GM18505 (cell line): ENCODE measurements at regions not wholly inside any gene's neighbourhood (a gene's known extent, or its start where the extent isn't known, plus 50 kb on each side); places are given as distances from the start of the nearest gene placed in this dataset.

ENCODE experiments used
- ATAC-seq: cut with Tn5 transposase; IDR thresholded peaks from one replicate; pipeline ENCODE4 v1.9.1; 2021; ENCODE audit not compliant: unreplicated experiment
- POLR2A ChIP-seq: IDR thresholded peaks from 4 replicates; pipeline ENCODE4 v1.6.1; 2011; ENCODE audit warnings: borderline replicate concordance; ENCODE audit not compliant: insufficient read depth, insufficient read length; ENCODE audit errors: extremely low read depth

DNA sequence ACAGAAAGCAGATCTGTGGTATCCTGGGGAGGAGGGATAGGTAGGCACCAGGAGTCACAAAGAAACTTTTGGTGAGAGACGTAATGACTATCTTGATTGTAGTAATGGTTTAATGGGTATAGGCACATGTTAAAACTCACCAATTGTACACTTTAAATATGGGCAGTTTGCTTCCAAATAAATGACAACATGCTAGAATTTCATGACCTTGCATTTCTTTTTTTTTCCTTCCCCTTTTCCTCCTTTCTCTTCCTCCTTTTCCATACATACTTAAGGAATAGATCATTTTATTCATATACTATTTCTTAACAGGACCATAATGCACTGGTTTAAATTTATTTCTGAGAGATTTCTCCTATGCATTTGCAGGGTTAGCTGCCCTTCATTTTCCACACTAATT, 341.8 kb downstream of the TMEM182 start:
- TF ChIP-seq POLR2A = no peak
- no peak for ATAC-seq

DNA sequence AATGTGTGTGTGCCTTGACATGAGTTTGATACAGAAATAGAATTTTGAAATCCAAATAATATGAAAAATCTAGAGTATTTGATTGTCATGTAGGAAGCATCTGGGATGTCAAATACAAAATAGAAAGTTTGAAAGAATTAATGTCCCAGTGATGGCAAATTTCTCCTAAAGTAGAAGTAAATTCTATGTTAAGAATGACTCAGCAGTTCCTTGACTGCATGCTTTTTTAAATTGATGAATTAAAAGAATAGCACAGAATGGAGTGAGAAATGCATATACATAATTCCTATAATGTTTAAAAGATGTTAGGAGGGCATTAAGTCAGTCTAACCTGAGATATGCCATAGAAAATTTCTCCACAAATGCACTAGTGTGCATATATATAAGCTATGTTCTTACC, 357.5 kb downstream of the TMEM182 start:
- no peak for ATAC-seq
- no peak for TF ChIP-seq POLR2A

DNA sequence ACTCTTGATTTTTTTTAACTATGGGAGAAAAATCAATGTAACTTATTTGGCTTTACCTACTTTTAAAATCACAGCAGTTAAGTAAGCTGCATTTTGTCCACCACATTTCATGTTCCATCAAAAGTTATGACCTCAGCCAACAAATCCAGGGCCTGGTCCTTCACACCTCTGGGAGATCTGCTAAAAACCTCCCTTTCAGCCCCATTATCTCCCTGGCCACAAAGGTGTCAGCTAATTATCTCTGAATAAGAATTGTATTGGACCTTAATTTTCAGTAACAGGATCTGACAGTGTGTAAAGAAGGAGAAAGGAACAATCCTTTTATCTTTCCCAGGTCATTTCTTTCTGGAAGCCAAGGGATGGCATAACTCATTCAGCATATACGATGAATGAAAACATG, 359.3 kb downstream of the TMEM182 start:
- no peak for TF ChIP-seq POLR2A
- no peak for ATAC-seq

DNA sequence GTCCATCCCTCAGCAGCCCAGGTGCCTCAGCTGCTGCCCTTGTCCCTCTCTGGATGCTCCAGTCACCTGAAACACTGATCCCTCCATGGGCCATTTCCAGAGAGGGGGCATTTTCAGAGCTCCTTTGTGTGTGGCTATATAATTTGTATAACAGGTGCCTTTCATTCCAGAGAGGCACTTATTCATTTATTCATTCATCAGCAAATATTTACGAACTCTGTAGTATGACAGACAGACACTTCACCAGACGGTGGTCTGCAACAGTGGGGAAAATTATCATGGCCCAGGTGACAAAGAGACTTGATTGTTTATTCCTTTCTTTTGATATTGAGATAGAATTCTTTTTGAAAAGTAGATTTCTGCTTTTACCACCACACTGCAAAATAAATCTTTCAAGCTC, 361.7 kb downstream of the TMEM182 start:
- no peak for ATAC-seq
- no peak for TF ChIP-seq POLR2A

DNA sequence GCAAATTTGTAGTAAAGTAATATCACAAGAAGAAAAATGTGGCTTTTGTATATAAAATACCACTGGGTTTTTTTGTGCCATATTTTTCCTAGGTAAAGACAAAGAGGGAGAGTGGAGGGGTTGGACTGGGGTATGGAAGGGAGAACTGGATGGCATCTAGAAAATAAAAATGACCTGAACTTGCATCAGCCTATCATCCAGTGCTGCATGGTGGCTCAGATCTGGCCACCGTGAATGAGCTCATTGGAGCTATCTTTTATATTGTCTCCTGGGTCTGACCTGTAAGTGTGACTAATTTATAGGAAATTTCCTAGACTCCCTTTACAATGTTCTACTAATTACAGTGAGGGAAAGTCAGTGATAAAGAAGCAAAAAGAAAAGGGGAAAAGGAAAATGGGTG, 369.0 kb downstream of the TMEM182 start:
- no peak for ATAC-seq
- TF ChIP-seq POLR2A = no peak

DNA sequence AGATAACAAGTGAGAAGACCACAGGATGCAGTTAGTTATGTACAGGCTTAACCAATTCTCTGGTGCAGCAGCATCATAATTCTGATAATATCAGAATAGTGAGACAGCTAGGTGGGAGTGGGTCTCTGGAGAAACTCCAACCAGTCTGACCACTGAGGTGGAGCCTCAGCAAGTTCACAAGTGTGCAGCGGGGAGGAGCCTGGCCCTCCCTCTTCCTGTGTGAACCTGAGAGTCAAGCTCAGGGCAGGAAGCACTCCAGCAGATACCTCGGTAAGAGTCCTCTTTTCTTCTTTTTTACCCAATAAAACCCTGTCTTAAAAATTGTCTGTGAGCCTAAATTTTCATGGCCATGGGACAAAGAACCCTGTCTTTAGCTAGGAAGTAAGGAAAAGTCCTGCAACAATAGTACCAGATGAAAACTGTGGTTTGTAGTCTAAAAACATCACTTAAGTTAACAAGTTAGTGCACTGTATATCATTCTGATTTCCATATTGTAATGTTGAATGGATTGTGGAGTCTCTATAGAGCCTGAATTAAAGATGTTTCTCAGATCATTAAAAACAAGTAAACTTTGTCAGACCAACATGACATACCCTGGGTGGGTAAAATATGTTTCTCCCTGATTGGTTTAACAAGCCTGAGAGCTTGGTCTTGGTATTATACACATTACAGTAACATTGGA, 370.8 kb downstream of the TMEM182 start:
- TF ChIP-seq POLR2A = no peak
- ATAC-seq = peak; percentile 97

DNA sequence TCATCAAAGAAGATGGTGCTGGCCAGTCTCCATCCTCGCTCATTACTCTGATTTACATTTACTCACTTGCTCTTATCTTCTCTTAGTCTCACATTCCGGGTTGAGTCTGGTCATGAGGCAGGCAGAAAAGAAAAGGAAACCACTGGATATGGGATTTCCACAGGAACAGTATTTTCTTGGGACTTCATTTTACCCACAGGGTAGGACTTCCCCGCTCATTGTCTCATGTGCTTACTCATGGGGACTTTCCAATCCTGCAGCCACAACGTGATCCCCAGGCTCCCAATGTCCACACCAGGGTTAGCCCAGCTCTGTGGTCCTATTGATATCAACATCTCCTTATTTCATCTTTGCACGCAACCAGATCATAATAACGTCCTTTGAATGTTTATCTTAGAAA, 373.8 kb downstream of the TMEM182 start:
- TF ChIP-seq POLR2A = no peak
- no peak for ATAC-seq

DNA sequence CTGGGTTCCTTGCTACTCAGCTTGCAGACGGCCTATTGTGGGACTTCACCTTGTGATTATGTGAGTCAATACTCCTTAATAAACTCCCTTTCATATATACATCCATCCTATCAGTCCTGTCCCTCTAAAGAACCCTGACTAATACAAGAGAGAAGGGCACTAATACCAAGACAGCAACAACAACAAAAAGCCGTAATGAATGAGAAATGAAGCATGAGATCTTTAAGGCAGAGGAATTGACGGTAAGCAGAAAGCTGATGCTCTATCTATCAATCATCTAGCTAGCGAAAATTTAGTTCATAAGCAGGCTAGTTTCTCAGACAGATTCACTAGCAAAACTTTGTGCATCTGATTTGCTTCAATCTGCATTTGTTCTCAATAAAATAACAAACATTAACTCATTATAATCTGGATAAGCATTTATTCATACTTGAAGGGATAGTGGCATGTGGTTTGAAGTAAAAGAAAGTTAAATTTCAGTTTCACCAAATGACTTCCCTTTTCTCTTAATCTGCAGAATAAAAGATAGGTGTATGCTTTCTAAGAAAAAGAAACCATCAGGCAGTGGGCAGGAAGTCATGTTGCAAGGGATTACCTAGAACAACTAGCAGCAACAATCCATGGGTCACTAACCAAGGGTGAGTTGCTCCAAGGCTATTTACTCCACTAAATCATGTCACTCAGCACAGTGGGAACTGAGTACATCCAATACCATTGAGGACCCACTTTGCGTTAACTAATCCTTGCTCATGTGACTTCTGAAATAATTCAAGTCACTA, 376.5 kb downstream of the TMEM182 start:
- no peak for TF ChIP-seq POLR2A
- ATAC-seq = peak; percentile 65

DNA sequence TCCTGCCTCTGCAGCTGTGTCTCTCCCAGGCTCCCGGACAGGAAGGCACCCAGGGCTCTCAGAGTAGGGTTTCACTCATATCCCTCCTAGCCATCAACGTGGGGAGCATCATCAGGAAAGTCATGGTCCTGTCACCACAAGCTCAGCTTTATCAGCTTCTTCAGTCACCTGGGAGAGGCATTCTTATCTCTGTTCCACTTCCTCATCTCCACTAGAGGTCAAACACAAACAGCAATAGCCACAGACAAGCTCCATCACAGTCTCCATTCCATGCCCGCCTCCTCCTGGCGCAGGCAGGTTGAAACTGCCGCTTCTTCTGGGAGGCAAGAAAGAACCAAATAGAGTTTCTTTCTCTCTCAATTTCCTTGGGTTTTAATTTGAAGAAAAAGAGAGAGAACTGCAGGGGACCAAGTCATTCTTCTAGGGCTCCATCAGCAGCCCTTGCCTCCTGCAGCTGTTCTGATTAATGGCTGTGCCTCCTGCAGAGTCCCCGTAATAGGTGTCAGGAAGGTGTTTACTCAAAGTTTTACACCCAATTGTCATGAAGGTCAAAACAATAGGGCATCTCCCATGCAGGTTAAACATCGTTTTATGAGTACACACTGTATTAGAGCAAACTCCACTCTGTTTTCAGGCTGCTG, 377.9 kb downstream of the TMEM182 start:
- TF ChIP-seq POLR2A = no peak
- ATAC-seq = no peak

DNA sequence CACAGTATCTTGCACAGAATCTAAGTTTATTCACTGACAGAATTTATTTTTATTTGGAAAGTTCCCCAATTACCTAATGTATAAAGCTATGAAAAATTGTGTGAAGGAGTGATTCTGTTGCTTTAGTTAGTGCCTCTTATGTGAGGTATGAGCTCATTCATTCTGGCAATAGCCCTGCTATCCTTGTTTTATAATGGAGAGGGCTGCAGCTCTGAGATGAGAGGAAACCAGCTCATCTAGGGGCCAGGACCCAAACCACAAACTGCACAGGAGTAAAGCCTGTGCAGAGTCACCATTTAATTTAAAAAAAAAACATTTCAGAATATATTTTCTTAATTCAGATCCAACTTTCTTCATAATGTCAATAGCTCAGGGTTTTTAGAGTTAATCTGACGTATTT, 383.0 kb downstream of the TMEM182 start:
- no peak for ATAC-seq

DNA sequence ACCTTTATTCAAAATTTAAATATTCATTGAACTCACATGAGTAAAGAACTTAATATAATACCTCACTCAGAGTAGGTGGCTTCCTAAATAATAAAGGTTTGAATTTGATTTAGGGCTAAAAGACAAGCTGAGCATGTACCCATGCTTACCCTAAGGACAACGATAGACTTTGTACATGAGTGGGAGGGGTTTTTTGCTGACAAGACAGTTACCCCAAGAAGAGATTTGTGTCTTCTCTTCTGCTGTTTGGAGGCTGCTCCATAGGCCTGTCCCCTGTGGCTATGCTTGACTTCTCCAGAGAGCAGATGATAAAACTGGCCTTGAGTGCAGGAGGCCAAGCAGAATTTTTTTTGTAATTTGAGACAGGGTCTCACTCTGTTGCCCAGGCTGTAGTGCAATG, 383.9 kb downstream of the TMEM182 start:
- no peak for ATAC-seq
- TF ChIP-seq POLR2A = no peak

More for the DNA sequence above, 383.0 kb downstream of the TMEM182 start:
- TF ChIP-seq POLR2A = no peak

DNA sequence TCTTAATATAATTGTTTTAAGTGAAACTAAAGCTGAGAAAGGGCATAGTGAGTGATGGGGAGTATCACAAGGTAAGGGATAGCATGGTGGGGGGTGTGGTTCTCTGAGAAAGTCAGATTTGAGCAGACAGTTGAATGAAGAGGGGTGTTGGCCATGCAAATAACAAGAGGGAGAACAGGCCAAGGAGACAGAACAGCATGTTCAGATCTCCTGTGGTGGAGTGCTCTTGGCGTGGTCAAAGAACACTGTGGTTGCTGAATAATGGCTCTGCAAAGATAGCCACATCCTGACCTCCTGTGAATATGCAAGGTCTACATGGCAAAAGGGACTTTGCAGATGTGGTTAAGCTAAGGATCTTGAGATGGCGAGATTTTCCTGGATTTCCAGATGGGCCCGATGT, 389.2 kb downstream of the TMEM182 start:
- no peak for TF ChIP-seq POLR2A
- ATAC-seq = no peak

DNA sequence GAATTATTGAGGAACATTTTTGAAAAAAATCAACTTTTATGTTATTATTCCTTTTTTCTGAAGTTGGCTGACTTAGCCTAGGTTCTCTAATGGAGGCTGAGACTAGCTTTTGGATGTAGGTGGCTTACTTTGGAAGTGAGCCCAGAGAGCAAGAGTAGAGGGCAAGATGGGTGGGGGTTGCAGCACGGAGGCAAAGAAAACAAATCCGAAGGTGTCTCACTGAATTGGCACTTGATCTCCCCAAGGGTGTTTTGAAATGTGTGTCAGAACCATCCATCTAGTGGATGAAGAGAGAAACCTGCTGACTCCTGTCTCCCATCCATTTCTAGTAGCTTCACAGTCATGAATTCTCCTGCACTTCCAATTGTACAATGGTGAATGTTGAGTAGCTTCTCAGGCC, 390.7 kb downstream of the TMEM182 start:
- TF ChIP-seq POLR2A = no peak
- ATAC-seq = no peak
